ENCODE measurements at regions not wholly inside any gene's neighbourhood (a gene's known extent, or its start where the extent isn't known, plus 50 kb on each side); places are given as distances from the start of the nearest gene placed in this dataset.

DNA sequence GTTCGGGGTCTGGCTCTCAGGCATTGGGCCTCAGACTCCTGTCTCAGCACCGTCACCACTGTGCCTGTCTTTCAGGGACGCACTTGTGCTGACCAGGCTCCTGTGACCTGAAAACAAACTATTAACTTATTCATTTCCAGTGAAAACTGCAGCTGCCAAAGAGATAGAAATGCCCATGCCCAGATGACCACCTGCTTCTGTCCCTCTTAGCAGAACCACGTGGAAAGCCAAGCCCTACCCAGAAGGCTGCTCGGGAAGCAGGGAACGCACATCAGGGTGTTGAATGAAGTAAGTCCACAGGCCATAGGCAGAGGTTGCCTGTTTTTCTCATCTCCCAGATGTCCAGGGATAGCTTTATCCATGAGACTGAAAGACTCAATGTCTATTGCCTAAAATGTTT lies 219.3 kb downstream of the EBLN2 start:
- Histone ChIP-seq H4K91ac (ENCODE audit: low read depth, low read length, poor library complexity) (no peak overlapping the region), H3K14ac (ENCODE audit: low read length) (no peak overlapping the region), H3K23ac (ENCODE audit: low read depth, low read length, poor library complexity) (no peak overlapping the region), H2AFZ (ENCODE audit: low read length) (no peak overlapping the region), H3K4me1 (ENCODE audit: control insufficient read depth in 2 of 2, insufficient read depth in 1 of 2, low read depth in 1 of 2, low read length in 2 of 2) (peaks cover 0 to 7% of the 10 kb centered on the region in 2 donors), H2BK5ac (ENCODE audit: low read length) (no peak overlapping the region), H3K9ac (ENCODE audit: low read depth, low read length, poor library complexity) (no peak overlapping the region), H4K8ac (ENCODE audit: low read depth, low read length) (no peak overlapping the region), H3K36me3 (replicated peaks in 1 of 2; ENCODE audit: control insufficient read depth in 2 of 2, insufficient read depth in 2 of 2, low read length in 2 of 2) (no peaks in the 10 kb centered on the region), H3K9me3 (replicated peaks in 1 of 2; ENCODE audit: control insufficient read depth in 2 of 2, insufficient read depth in 1 of 2, low read depth in 1 of 2, low read length in 2 of 2) (no peaks in the 10 kb centered on the region), H2BK15ac (ENCODE audit: low read length) (no peak overlapping the region), H3K27ac (replicated peaks; ENCODE audit: low read length) (no peak overlapping the region), H3K4me3 (ENCODE audit: low read length in 2 of 2) (no peak overlapping the region), H3K18ac (ENCODE audit: low read length) (peak overlapping the region; percentile 51), H2BK12ac (ENCODE audit: low read length) (no peak overlapping the region), H2BK120ac (ENCODE audit: low read depth, low read length) (no peak overlapping the region), H3K79me1 (ENCODE audit: low read depth, low read length) (no peaks in the 10 kb centered on the region), H3K27me3 (ENCODE audit: control insufficient read depth in 3 of 3, insufficient read depth in 3 of 3, low read depth in 1 of 3, low read length in 3 of 3) (peaks cover 0 to 12% (median 0%) of the 10 kb centered on the region in 3 experiments), H2AK5ac (ENCODE audit: low read depth, low read length) (no peak overlapping the region), H3K4me2 (ENCODE audit: insufficient read depth, low read length, poor library complexity, severe bottlenecking) (no peak overlapping the region), H3K4ac (ENCODE audit: low read length) (no peak overlapping the region)
- no peak for DNase-seq (ENCODE audit: low spot score)
- WGBS, 2 donors (ENCODE audit: extremely low coverage in 2 of 2, insufficient read length in 2 of 2, insufficient replicate concordance in 1 of 2) = no CpG with 5 or more reads among the region's 6 CpGs

DNA sequence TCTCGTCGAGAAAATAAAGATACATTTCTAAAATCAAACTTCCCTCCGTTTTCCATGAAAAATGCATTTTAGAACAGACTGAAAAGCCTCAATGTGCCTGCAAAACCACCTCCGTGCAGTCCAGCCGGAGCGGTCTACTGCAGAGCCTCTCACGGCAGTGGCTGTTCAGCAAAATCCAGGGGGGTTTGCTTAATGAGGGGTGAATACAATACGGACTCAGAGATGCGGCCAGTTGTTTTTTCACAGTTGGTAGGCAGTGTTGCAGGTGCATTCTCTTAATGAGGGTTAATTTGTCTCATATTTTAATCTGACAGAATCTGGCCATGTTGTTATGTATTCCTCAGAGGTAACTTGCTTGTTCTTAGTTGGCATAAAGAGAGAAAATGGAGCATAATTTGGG lies 223.0 kb downstream of the EBLN2 start:
- DNase-seq (ENCODE audit: low spot score) = peak; percentile 36
- H3K4ac ChIP-seq (ENCODE audit: low read length) = no peak overlapping the region
- no peak overlapping the region for H2BK15ac ChIP-seq (ENCODE audit: low read length)
- peaks cover 0 to 12% (median 0%) of the 10 kb centered on the region in 3 experiments for H3K27me3 ChIP-seq (ENCODE audit: control insufficient read depth in 3 of 3, insufficient read depth in 3 of 3, low read depth in 1 of 3, low read length in 3 of 3)
- H3K4me2 ChIP-seq (ENCODE audit: insufficient read depth, low read length, poor library complexity, severe bottlenecking) = no peak overlapping the region
- H3K9ac ChIP-seq (ENCODE audit: low read depth, low read length, poor library complexity) = no peak overlapping the region
- no peaks in the 10 kb centered on the region for H3K9me3 ChIP-seq (replicated peaks in 1 of 2; ENCODE audit: control insufficient read depth in 2 of 2, insufficient read depth in 1 of 2, low read depth in 1 of 2, low read length in 2 of 2)
- peaks cover 0 to 7% of the 10 kb centered on the region in 2 donors for H3K4me1 ChIP-seq (ENCODE audit: control insufficient read depth in 2 of 2, insufficient read depth in 1 of 2, low read depth in 1 of 2, low read length in 2 of 2)
- H4K91ac ChIP-seq (ENCODE audit: low read depth, low read length, poor library complexity) = no peak overlapping the region
- H2BK5ac ChIP-seq (ENCODE audit: low read length) = no peak overlapping the region
- H3K79me1 ChIP-seq (ENCODE audit: low read depth, low read length) = no peaks in the 10 kb centered on the region
- no CpG with 5 or more reads among the region's 9 CpGs for WGBS, 2 donors (ENCODE audit: extremely low coverage in 2 of 2, insufficient read length in 2 of 2, insufficient replicate concordance in 1 of 2)
- H3K36me3 ChIP-seq (replicated peaks in 1 of 2; ENCODE audit: control insufficient read depth in 2 of 2, insufficient read depth in 2 of 2, low read length in 2 of 2) = no peaks in the 10 kb centered on the region
- H2AK5ac ChIP-seq (ENCODE audit: low read depth, low read length) = no peak overlapping the region
- no peak overlapping the region for H3K4me3 ChIP-seq (ENCODE audit: low read length in 2 of 2)
- no peak overlapping the region for H3K18ac ChIP-seq (ENCODE audit: low read length)
- H2BK120ac ChIP-seq (ENCODE audit: low read depth, low read length) = no peak overlapping the region
- no peak overlapping the region for H3K14ac ChIP-seq (ENCODE audit: low read length)
- H3K27ac ChIP-seq (replicated peaks; ENCODE audit: low read length) = no peak overlapping the region
- H2AFZ ChIP-seq (ENCODE audit: low read length) = no peak overlapping the region
- no peak overlapping the region for H3K23ac ChIP-seq (ENCODE audit: low read depth, low read length, poor library complexity)
- no peak overlapping the region for H2BK12ac ChIP-seq (ENCODE audit: low read length)
- H4K8ac ChIP-seq (ENCODE audit: low read depth, low read length) = no peak overlapping the region

DNA sequence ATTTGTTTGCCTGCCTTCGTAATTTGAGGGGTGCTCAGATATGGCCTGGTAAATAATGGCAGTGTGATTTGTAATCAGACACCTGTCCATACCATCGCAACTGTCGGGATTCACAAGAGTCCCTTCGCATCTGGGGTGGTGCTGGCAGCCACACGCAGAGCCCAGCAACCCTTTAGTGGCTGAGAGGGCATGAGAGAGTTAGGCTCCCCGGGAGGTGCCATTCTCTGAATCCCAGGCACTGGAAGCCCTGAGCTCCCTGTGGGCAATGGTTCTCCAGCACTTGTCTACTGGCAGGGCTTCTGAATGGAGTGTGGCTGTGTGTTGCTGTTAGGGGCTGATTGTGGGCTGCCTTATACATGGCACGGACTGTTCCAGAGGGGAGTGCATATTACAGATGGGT lies 230.1 kb downstream of the EBLN2 start:
- no peak overlapping the region for H3K14ac ChIP-seq (ENCODE audit: low read length)
- H2BK5ac ChIP-seq (ENCODE audit: low read length) = no peak overlapping the region
- no peak for DNase-seq (ENCODE audit: low spot score)
- no peak overlapping the region for H3K4me3 ChIP-seq (ENCODE audit: low read length in 2 of 2)
- H3K23ac ChIP-seq (ENCODE audit: low read depth, low read length, poor library complexity) = no peak overlapping the region
- peaks cover 0 to 5% of the 10 kb centered on the region in 2 donors for H3K4me1 ChIP-seq (ENCODE audit: control insufficient read depth in 2 of 2, insufficient read depth in 1 of 2, low read depth in 1 of 2, low read length in 2 of 2)
- no peak overlapping the region for H3K4me2 ChIP-seq (ENCODE audit: insufficient read depth, low read length, poor library complexity, severe bottlenecking)
- H4K91ac ChIP-seq (ENCODE audit: low read depth, low read length, poor library complexity) = no peak overlapping the region
- H3K9ac ChIP-seq (ENCODE audit: low read depth, low read length, poor library complexity) = no peak overlapping the region
- H2BK120ac ChIP-seq (ENCODE audit: low read depth, low read length) = no peak overlapping the region
- H3K27me3 ChIP-seq (ENCODE audit: control insufficient read depth in 3 of 3, insufficient read depth in 3 of 3, low read depth in 1 of 3, low read length in 3 of 3) = peaks cover 0 to 4% (median 0%) of the 10 kb centered on the region in 3 experiments
- H3K9me3 ChIP-seq (replicated peaks in 1 of 2; ENCODE audit: control insufficient read depth in 2 of 2, insufficient read depth in 1 of 2, low read depth in 1 of 2, low read length in 2 of 2) = no peaks in the 10 kb centered on the region
- H2BK12ac ChIP-seq (ENCODE audit: low read length) = peak overlapping the region; percentile 1
- no peak overlapping the region for H3K4ac ChIP-seq (ENCODE audit: low read length)
- H3K79me1 ChIP-seq (ENCODE audit: low read depth, low read length) = no peaks in the 10 kb centered on the region
- H2AK5ac ChIP-seq (ENCODE audit: low read depth, low read length) = no peak overlapping the region
- H2AFZ ChIP-seq (ENCODE audit: low read length) = no peak overlapping the region
- H4K8ac ChIP-seq (ENCODE audit: low read depth, low read length) = no peak overlapping the region
- H3K36me3 ChIP-seq (replicated peaks in 1 of 2; ENCODE audit: control insufficient read depth in 2 of 2, insufficient read depth in 2 of 2, low read length in 2 of 2) = no peaks in the 10 kb centered on the region
- H3K27ac ChIP-seq (replicated peaks; ENCODE audit: low read length) = no peak overlapping the region
- H2BK15ac ChIP-seq (ENCODE audit: low read length) = no peak overlapping the region
- WGBS, 2 donors (ENCODE audit: extremely low coverage in 2 of 2, insufficient read length in 2 of 2, insufficient replicate concordance in 1 of 2) = no CpG with 5 or more reads among the region's 7 CpGs
- no peak overlapping the region for H3K18ac ChIP-seq (ENCODE audit: low read length)

DNA sequence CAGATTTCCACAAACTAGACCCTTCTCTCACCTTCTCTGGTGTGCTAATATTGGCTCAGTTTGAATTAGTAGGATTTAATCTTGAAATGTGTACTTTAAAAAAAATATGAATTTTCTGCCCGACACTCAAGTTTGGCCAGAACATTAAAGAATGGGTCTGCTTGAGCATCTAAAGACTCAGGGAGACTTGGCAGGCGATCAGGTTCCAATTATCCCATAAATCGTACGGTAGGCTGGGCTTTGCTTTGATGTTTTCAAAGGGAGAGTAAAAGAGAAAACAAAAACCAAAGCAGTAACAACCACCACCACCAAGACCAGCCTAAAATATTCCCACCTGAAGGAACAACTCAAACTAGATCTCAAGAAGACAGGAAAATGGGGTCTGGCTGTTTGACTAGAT lies 230.8 kb downstream of the EBLN2 start:
- H3K27me3 ChIP-seq (ENCODE audit: control insufficient read depth in 3 of 3, insufficient read depth in 3 of 3, low read depth in 1 of 3, low read length in 3 of 3) = peaks cover 0 to 4% (median 0%) of the 10 kb centered on the region in 3 experiments
- no peak overlapping the region for H2BK5ac ChIP-seq (ENCODE audit: low read length)
- no peak overlapping the region for H3K14ac ChIP-seq (ENCODE audit: low read length)
- peaks cover 0 to 5% of the 10 kb centered on the region in 2 donors for H3K4me1 ChIP-seq (ENCODE audit: control insufficient read depth in 2 of 2, insufficient read depth in 1 of 2, low read depth in 1 of 2, low read length in 2 of 2)
- no peaks in the 10 kb centered on the region for H3K9me3 ChIP-seq (replicated peaks in 1 of 2; ENCODE audit: control insufficient read depth in 2 of 2, insufficient read depth in 1 of 2, low read depth in 1 of 2, low read length in 2 of 2)
- H2AFZ ChIP-seq (ENCODE audit: low read length) = no peak overlapping the region
- H3K4me2 ChIP-seq (ENCODE audit: insufficient read depth, low read length, poor library complexity, severe bottlenecking) = no peak overlapping the region
- H3K4me3 ChIP-seq (ENCODE audit: low read length in 2 of 2) = no peak overlapping the region
- no peak for DNase-seq (ENCODE audit: low spot score)
- H3K23ac ChIP-seq (ENCODE audit: low read depth, low read length, poor library complexity) = no peak overlapping the region
- no peak overlapping the region for H3K18ac ChIP-seq (ENCODE audit: low read length)
- no peak overlapping the region for H2BK120ac ChIP-seq (ENCODE audit: low read depth, low read length)
- no peak overlapping the region for H2AK5ac ChIP-seq (ENCODE audit: low read depth, low read length)
- no peak overlapping the region for H4K8ac ChIP-seq (ENCODE audit: low read depth, low read length)
- H3K36me3 ChIP-seq (replicated peaks in 1 of 2; ENCODE audit: control insufficient read depth in 2 of 2, insufficient read depth in 2 of 2, low read length in 2 of 2) = no peaks in the 10 kb centered on the region
- no peak overlapping the region for H3K4ac ChIP-seq (ENCODE audit: low read length)
- H4K91ac ChIP-seq (ENCODE audit: low read depth, low read length, poor library complexity) = no peak overlapping the region
- H3K79me1 ChIP-seq (ENCODE audit: low read depth, low read length) = no peaks in the 10 kb centered on the region
- H3K9ac ChIP-seq (ENCODE audit: low read depth, low read length, poor library complexity) = no peak overlapping the region
- no CpG with 5 or more reads among the region's 4 CpGs for WGBS, 2 donors (ENCODE audit: extremely low coverage in 2 of 2, insufficient read length in 2 of 2, insufficient replicate concordance in 1 of 2)
- H2BK12ac ChIP-seq (ENCODE audit: low read length) = no peak overlapping the region
- H2BK15ac ChIP-seq (ENCODE audit: low read length) = no peak overlapping the region
- no peak overlapping the region for H3K27ac ChIP-seq (replicated peaks; ENCODE audit: low read length)

Measured in neuronal stem cell (in vitro differentiated cells).